ENCODE measurements at regions not wholly inside any gene's neighbourhood (a gene's known extent, or its start where the extent isn't known, plus 50 kb on each side); places are given as distances from the start of the nearest gene placed in this dataset.
"Not testable (repeated sequence)": the region's sequence is repeated elsewhere in the genome, so short reads cannot be mapped to it uniquely, and the experiment has no call there.

- no peak for DNase-seq
Measured at GRCh38 chr1:102535829-102536505, 539.2 kb upstream of the OLFM3 start.

DNA sequence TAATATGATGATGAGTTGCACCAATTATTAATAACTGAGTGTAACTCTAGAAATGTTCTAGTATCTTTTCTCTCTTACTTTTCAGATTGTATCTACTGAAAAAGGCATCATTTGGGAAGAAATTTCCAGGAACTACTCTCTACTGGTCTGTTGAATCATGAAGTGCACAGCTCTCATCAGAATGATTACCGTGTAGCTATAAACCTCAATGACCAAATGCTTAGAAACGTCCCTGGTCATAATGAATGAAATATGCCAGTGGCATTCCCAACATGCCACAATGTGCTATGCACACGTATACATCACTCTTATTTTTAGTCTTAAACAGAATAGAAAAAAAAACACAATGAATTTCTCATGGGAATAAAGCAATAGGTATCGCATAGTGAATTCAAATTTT lies 534.3 kb upstream of the OLFM3 start:
- DNase-seq = no peak

DNA sequence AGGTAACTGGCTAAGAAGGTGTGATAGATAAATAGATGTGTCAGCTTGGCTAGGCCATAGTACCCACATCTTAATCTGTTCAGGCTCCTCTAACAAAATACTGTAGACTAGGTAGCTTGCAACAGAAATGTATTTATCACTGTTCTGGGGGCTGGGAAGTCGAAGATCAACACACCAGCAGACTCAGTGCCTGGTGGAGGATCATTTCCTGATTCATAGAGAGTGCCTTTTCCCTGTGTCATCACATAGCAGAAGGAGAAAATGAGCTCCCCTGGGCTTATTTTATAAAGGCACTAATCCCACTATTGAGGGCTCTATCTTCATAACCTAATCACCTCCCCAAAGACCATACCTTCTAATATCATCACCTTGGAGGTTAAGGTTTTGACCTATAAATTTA lies 532.7 kb upstream of the OLFM3 start:
- no peak for DNase-seq

- no peak for DNase-seq
Measured at GRCh38 chr1:102500758-102501157, 504.0 kb upstream of the OLFM3 start.

DNA sequence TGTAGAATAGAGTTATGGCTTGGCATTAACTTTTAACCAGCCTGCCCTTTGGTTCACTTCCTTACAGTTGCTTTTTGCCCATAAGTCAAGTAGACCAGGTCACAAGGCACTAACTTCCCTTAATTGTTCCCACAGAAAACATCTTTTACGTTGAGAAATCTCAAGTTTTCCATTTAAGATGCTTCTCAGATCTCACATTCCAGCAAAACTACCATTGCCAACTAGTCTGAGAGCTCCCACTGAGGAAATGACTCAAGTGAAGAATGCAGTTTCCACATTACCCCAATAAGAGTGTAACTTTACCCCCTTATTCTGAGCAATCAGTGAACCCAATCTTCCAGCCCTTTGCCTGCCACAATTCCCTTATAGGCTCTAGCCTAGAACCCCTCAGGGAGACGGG lies 502.2 kb upstream of the OLFM3 start:
- no peak for DNase-seq

GRCh38 chr1:102497810-102498209 lies 501.1 kb upstream of the OLFM3 start:
- not testable (repeated sequence) for DNase-seq

DNA sequence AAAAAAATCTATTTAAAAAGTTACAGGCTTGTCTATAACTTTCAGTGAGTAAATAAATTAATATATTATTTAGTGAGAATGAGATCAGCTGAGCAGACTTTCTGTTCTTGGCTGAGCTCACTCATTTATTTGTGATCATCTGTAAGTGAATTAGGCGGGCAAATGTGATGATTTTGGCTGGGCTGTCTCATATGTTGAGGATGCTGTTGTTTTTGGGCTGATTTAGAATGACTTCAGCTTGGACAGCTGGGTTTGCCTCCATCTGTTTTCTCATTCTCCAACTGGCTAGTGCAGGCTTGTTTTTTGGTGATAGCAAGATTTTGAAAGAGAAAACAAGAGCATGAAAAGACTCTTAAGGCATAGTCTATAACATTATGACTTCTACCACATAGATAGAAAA lies 475.8 kb upstream of the OLFM3 start:
- no peak for DNase-seq

DNA sequence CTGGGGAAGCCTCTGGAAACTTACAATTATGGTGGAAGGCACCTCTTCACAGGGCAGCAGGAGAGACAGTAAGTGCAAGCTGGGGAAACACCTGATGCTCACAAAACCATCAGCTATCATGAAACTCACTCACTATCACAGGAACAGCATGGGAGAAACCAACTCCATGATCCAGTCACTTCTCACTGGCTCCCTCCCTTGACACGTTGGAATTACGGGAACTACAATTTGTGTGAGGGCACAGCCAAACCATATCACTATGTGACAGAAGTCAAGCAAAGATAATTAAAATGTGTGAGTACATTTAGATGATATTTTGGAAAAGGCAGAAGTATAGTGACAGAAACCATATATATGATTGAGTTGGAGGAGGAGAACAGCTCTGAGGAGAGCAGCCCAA lies 474.0 kb upstream of the OLFM3 start:
- DNase-seq = no peak

GRCh38 chr1:102466487-102466886 lies 469.8 kb upstream of the OLFM3 start:
- no peak for DNase-seq

DNA sequence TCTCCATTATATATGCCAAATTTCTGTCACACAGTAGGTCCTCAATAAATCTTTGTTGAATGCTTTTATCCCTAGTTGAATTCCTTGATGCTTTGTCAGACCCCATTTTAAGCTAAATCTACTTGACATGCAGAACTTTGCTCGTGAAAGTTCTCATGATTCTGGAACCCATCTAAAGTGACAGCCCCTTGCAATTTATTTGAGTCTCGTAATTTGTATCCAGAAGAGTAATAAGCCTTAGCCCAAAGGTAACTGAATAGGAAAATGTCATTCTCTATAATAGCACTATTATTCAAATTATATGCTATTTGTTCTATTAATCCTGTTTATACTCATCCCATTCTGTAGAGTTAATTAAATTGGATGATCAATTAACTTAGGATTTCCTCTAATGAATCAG lies 466.6 kb upstream of the OLFM3 start:
- no peak for DNase-seq

DNA sequence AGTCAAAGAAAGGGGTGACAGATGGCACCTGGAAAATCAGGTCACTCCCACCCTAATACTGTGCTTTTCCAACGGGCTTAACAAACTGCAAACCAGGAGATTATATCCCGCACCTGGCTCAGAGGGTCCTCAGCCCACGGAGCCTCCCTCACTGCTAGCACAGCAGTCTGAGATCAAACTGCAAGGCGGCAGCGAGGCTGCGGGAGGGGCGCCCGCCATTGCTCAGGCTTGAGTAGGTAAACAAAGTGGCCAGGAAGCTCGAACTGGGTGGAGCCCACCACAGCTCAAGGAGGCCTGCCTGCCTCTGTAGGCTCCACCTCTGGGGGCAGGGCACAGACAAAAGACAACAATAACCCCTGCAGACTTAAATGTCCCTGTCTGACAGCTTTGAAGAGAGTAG lies 445.6 kb upstream of the OLFM3 start:
- not testable (repeated sequence) for DNase-seq

GRCh38 chr1:102435483-102435882 lies 438.8 kb upstream of the OLFM3 start:
- no peak for DNase-seq

DNA sequence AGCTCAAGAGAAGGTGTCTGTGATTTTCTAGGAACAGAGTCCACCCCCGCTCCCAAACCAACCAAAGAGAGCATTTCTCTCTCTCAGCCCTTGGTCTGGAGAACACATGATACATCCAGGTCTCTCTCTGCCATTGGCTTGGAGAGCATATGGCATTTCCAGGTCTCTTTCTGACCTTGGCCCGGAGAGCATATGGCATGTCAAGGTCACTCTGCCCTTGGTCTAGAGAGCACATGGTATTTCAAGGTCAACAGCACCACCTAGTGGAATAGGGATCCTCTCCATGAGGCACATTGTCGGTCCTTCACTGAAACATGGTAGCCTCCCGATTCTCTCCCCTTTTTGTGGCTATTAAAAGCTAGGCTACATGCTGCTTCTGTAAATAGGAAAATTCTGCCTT lies 437.7 kb upstream of the OLFM3 start:
- peak in 7 of 56 donors; percentile 1 to 10 (median 2) for DNase-seq

DNA sequence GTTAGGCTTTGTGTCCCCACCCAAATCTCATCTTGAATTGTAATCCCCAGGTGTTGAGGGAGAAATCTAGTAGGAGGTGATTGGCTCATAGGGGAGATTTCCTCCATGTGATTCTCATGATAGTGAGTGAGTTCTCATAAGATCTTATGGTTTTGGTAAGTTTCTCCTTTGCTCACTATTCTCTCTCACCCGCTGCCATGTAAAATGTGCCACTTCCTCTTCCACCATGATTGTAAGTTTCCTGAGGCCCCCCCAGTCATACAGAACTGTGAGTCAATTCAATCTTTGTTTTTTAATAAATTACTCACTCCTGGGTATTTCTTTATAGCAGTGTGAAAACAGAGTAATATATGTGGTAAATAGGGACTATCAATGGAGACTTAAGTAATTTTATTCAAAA lies 434.5 kb upstream of the OLFM3 start:
- DNase-seq = no peak

GRCh38 chr1:102420034-102420433 lies 423.3 kb upstream of the OLFM3 start:
- DNase-seq = no peak

Measured in nucleus accumbens (tissue), 56 donors.